Hematopoietic multipotent progenitor cell treated with erythropoietin and hydrocortisone succinate and interleukin-3 and kit ligand, for 15 days (in vitro differentiated cells): ENCODE measurements at regions not wholly inside any gene's neighbourhood (a gene's known extent, or its start where the extent isn't known, plus 50 kb on each side); places are given as distances from the start of the nearest gene placed in this dataset.

Experiments
- DNase-seq: peaks from one replicate; pipeline ENCODE4 v3.0.0-alpha.2; 2015; ENCODE audit warnings: low spot score

- no peak for DNase-seq
Observed at GRCh38 chr3:22593638-22594037, 609.5 kb upstream of the UBE2E2 start.

- DNase-seq, result no peak
Observed at GRCh38 chr3:22594990-22595389, 608.1 kb upstream of the UBE2E2 start.

- no peak for DNase-seq
Observed at GRCh38 chr3:22606461-22606860, 596.7 kb upstream of the UBE2E2 start.

- DNase-seq, result no peak
Observed at GRCh38 chr3:22606938-22607337, 596.2 kb upstream of the UBE2E2 start.

- DNase-seq, result no peak
Observed at GRCh38 chr3:22608093-22608492, 595.0 kb upstream of the UBE2E2 start.

- DNase-seq, result no peak
Observed at GRCh38 chr3:22608721-22609120, 594.4 kb upstream of the UBE2E2 start.

GRCh38 chr3:22609139-22609538 lies 594.0 kb upstream of the UBE2E2 start:
- no peak for DNase-seq

- no peak for DNase-seq
Observed at GRCh38 chr3:22612927-22613326, 590.2 kb upstream of the UBE2E2 start.

GRCh38 chr3:22615790-22616189 lies 587.3 kb upstream of the UBE2E2 start:
- no peak for DNase-seq

- no peak for DNase-seq
Observed at GRCh38 chr3:22617372-22617771, 585.8 kb upstream of the UBE2E2 start.

GRCh38 chr3:22620498-22620897 lies 582.6 kb upstream of the UBE2E2 start:
- DNase-seq, result no peak

- DNase-seq, result no peak
Observed at GRCh38 chr3:22621205-22621809, 581.8 kb upstream of the UBE2E2 start.

- no peak for DNase-seq
Observed at GRCh38 chr3:22627993-22628499, 575.1 kb upstream of the UBE2E2 start.

- DNase-seq, result no peak
Observed at GRCh38 chr3:22632536-22632935, 570.6 kb upstream of the UBE2E2 start.

GRCh38 chr3:22634433-22634832 lies 568.7 kb upstream of the UBE2E2 start:
- no peak for DNase-seq

GRCh38 chr3:22659651-22660475 lies 543.3 kb upstream of the UBE2E2 start:
- DNase-seq, result no peak

GRCh38 chr3:22660606-22661005 lies 542.5 kb upstream of the UBE2E2 start:
- no peak for DNase-seq

- no peak for DNase-seq
Observed at GRCh38 chr3:22661121-22661700, 541.9 kb upstream of the UBE2E2 start.

GRCh38 chr3:22665528-22665927 lies 537.6 kb upstream of the UBE2E2 start:
- no peak for DNase-seq

- DNase-seq, result no peak
Observed at GRCh38 chr3:22666736-22667135, 536.4 kb upstream of the UBE2E2 start.

GRCh38 chr3:22671848-22672247 lies 531.3 kb upstream of the UBE2E2 start:
- no peak for DNase-seq

- DNase-seq, result no peak
Observed at GRCh38 chr3:22684739-22685138, 518.4 kb upstream of the UBE2E2 start.

GRCh38 chr3:22685597-22685996 lies 517.5 kb upstream of the UBE2E2 start:
- no peak for DNase-seq
